ENCODE measurements at regions not wholly inside any gene's neighbourhood (a gene's known extent, or its start where the extent isn't known, plus 50 kb on each side); places are given as distances from the start of the nearest gene placed in this dataset.

- DNase-seq (no peak), ATAC-seq (no peak)
- H3K4me3 ChIP-seq = no peak overlapping the region
- peaks cover 0 to 5% (median 0%) of the 10 kb centered on the region in 9 donors for H3K27me3 ChIP-seq
- WGBS, 4 donors = 61 to 81% (median 75%) methylated on average over 5 of the region's 5 CpGs
- no peak overlapping the region for H3K27ac ChIP-seq
- TF ChIP-seq POLR2A (IDR thresholded peaks at IDR 0.05) (no peak), CTCF (IDR thresholded peaks at IDR 0.05) (no peak)
- no peaks in the 10 kb centered on the region for H3K36me3 ChIP-seq
- H3K9me3 ChIP-seq = no peaks in the 10 kb centered on the region
- intact Hi-C loops (cut with DNase I) = no loop called here
- H3K4me1 ChIP-seq = no peaks in the 10 kb centered on the region
Observed at GRCh38 chr15:91604122-91604521, 249.4 kb upstream of the SLCO3A1 start.

GRCh38 chr15:91605576-91605975 is 247.9 kb upstream of the SLCO3A1 start:
- H3K4me1 ChIP-seq = no peaks in the 10 kb centered on the region
- H3K27ac ChIP-seq = no peak overlapping the region
- DNase-seq (no peak), ATAC-seq (no peak)
- intact Hi-C loops (cut with DNase I) = no loop called here
- TF ChIP-seq CTCF (IDR thresholded peaks at IDR 0.05) (no peak), POLR2A (IDR thresholded peaks at IDR 0.05) (no peak)
- no peaks in the 10 kb centered on the region for H3K36me3 ChIP-seq
- H3K4me3 ChIP-seq = no peak overlapping the region
- 66 to 83% (median 74%) methylated on average over 2 of the region's 2 CpGs for WGBS, 4 donors
- H3K27me3 ChIP-seq = peaks cover 0 to 5% (median 0%) of the 10 kb centered on the region in 9 donors
- H3K9me3 ChIP-seq = no peaks in the 10 kb centered on the region

GRCh38 chr15:91609231-91609630 is 244.3 kb upstream of the SLCO3A1 start:
- Histone ChIP-seq H3K4me3 (no peak overlapping the region), H3K9me3 (no peaks in the 10 kb centered on the region), H3K4me1 (no peaks in the 10 kb centered on the region), H3K27ac (no peak overlapping the region), H3K36me3 (no peaks in the 10 kb centered on the region), H3K27me3 (no peaks in the 10 kb centered on the region)
- intact Hi-C loops (cut with DNase I) = no loop called here
- DNase-seq = no peak
- TF ChIP-seq POLR2A (IDR thresholded peaks at IDR 0.05) (no peak), CTCF (IDR thresholded peaks at IDR 0.05) (no peak)
- WGBS, 4 donors = 67 to 75% (median 71%) methylated on average over 8 of the region's 8 CpGs
- no peak for ATAC-seq

GRCh38 chr15:91609966-91610365 is 243.5 kb upstream of the SLCO3A1 start:
- H3K4me1 ChIP-seq = no peaks in the 10 kb centered on the region
- H3K27ac ChIP-seq = no peak overlapping the region
- no peak overlapping the region for H3K4me3 ChIP-seq
- no peaks in the 10 kb centered on the region for H3K9me3 ChIP-seq
- no peaks in the 10 kb centered on the region for H3K27me3 ChIP-seq
- WGBS, 4 donors = 72 to 84% (median 82%) methylated on average over 12 of the region's 12 CpGs
- intact Hi-C loops (cut with DNase I) = loop anchor here in 1 of 10 donors (10.0 kb wide), 1 partner anchor 235 kb away; no protein-coding TSS in a partner anchor
- ATAC-seq (no peak), DNase-seq (no peak)
- no peaks in the 10 kb centered on the region for H3K36me3 ChIP-seq
- TF ChIP-seq CTCF (IDR thresholded peaks at IDR 0.05) = no peak
- TF ChIP-seq POLR2A (IDR thresholded peaks at IDR 0.05) = no peak

Measured in heart left ventricle (tissue), 16 donors.